ENCODE measurements at regions not wholly inside any gene's neighbourhood (a gene's known extent, or its start where the extent isn't known, plus 50 kb on each side); places are given as distances from the start of the nearest gene placed in this dataset.

DNA sequence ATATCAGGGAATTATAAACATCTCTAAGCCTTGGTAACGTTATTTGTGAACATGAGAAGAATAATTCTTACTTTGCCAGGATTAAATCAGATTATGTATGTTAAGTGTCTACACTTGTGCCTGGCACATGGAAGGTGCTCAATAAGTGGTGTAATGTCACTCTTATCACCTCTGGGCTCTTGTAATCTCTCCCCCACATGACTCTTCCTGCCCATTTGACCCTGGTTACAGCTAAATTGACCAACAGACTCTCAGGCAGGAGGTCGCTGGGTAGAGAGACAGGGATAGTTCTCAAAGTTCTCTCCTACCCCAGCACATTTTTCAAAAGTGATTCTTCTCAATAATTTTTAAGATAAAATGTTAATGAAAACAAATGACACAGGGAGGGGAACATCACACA is 137.8 kb upstream of the FRMD6 start:
- Histone ChIP-seq H3K4me1 (peaks cover 0 to 11% (median 0%) of the 10 kb centered on the region in 12 donors), H3K9me3 (no peaks in the 10 kb centered on the region), H3K4me3 (no peak overlapping the region), H3K36me3 (no peaks in the 10 kb centered on the region), H3K27ac (no peak overlapping the region), H3K27me3 (no peaks in the 10 kb centered on the region)
- WGBS, 4 donors: 72 to 79% (median 73%) methylated on average over 2 of the region's 2 CpGs
- DNase-seq (no peak), ATAC-seq (no peak)
- no peak for TF ChIP-seq POLR2A (IDR thresholded peaks at IDR 0.05)
- TF ChIP-seq, protein P1, sequence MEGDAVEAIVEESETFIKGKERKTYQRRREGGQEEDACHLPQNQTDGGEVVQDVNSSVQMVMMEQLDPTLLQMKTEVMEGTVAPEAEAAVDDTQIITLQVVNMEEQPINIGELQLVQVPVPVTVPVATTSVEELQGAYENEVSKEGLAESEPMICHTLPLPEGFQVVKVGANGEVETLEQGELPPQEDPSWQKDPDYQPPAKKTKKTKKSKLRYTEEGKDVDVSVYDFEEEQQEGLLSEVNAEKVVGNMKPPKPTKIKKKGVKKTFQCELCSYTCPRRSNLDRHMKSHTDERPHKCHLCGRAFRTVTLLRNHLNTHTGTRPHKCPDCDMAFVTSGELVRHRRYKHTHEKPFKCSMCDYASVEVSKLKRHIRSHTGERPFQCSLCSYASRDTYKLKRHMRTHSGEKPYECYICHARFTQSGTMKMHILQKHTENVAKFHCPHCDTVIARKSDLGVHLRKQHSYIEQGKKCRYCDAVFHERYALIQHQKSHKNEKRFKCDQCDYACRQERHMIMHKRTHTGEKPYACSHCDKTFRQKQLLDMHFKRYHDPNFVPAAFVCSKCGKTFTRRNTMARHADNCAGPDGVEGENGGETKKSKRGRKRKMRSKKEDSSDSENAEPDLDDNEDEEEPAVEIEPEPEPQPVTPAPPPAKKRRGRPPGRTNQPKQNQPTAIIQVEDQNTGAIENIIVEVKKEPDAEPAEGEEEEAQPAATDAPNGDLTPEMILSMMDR (IDR thresholded peaks at IDR 0.05): no peak
- intact Hi-C loops (cut with DNase I): no loop called here

DNA sequence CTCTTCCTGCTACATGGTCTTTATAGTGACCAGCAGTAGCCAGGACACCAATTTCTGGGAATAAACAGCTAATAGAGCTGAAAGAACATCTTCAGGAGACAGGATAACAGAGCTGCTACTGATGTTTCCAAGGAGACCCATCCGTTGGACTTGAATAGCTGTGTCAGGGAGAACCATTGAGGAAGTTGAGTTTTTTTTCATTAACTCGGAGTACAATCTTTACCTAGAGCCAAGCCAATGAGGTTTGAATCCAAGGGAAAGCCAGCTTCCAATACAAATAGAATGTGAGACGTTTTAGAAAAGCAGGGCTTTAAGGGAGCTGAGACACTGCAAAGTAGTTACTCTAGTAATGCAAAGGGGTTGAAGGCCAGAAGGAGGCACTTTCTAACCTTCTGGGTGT is 136.1 kb upstream of the FRMD6 start:
- no peaks in the 10 kb centered on the region for H3K36me3 ChIP-seq
- H3K27ac ChIP-seq: no peak overlapping the region
- no peak overlapping the region for H3K4me3 ChIP-seq
- no peaks in the 10 kb centered on the region for H3K27me3 ChIP-seq
- TF ChIP-seq POLR2A (IDR thresholded peaks at IDR 0.05): no peak
- no peak for ATAC-seq
- H3K9me3 ChIP-seq: no peaks in the 10 kb centered on the region
- no peak for DNase-seq
- intact Hi-C loops (cut with DNase I): no loop called here
- peaks cover 0 to 11% (median 0%) of the 10 kb centered on the region in 12 donors for H3K4me1 ChIP-seq
- WGBS, 4 donors: 79 to 82% (median 80%) methylated on average over 3 of the region's 3 CpGs

DNA sequence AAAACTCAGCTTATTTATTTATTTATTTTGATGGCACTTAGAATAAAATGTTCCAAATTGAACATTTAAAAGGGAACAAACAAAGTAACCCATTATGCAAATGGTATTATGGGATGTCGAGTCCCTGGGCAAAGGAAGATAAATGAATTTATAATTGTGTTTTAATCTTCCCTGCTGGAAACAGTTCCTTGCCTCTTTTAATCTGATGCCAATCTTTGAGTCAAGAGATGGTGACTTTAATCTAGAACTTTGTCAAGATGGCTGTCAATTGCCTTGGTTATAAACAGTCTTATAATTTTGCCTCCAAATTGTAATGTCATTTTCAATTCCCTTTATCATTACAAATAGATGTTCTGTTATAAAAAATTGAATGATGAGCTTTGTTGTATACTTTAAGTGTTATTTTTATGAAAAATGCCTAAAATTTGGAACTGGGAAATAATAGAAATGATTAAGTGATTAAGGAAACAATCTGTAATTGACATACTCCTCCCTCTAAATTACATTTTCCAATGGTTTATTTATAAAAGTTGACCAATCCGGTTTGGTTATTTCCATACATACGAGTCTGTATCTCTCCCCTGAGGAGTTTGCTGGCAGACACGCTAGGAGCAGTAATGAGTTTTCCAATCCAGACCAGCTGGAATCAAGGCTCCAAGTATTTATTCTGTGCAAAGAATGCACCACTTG is 134.9 kb upstream of the FRMD6 start:
- intact Hi-C loops (cut with DNase I): no loop called here
- peak in 1 of 5 donors; percentile 35 for DNase-seq
- H3K4me1 ChIP-seq: peaks cover 0 to 11% (median 0%) of the 10 kb centered on the region in 12 donors
- 49 to 58% (median 50%) methylated on average over 4 of the region's 4 CpGs for WGBS, 4 donors
- ATAC-seq: peak in 1 of 4 donors; percentile 47
- no peak overlapping the region for H3K27ac ChIP-seq
- H3K9me3 ChIP-seq: no peaks in the 10 kb centered on the region
- no peak overlapping the region for H3K4me3 ChIP-seq
- no peak for TF ChIP-seq POLR2A (IDR thresholded peaks at IDR 0.05)
- TF ChIP-seq, protein P1 (IDR thresholded peaks at IDR 0.05): no peak
- no peaks in the 10 kb centered on the region for H3K36me3 ChIP-seq
- no peaks in the 10 kb centered on the region for H3K27me3 ChIP-seq

DNA sequence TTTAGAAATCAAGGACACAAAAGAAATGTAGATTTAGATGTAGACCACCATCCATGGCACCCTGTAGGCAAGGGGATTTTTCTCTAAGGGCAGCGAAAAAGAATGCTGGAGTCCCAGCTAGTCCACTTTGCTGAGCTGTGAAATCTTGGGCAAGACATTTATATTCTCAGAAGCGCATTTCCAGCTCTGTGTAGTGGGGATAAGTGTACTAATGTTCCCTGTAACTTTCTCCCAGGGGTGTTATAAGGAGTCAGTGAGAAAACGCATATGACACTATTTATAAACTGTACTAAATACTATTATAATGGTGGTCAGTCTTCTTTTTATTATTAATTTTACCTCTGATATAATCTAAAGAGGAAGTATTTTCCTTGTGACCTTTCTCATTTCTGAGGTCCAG is 133.4 kb upstream of the FRMD6 start:
- H3K9me3 ChIP-seq: peaks cover 0 to 9% (median 0%) of the 10 kb centered on the region in 12 donors
- H3K36me3 ChIP-seq: no peaks in the 10 kb centered on the region
- no peak overlapping the region for H3K4me3 ChIP-seq
- WGBS, 4 donors: 71 to 80% (median 76%) methylated on average over 3 of the region's 3 CpGs
- no peak overlapping the region for H3K27ac ChIP-seq
- peaks cover 0 to 11% (median 0%) of the 10 kb centered on the region in 12 donors for H3K4me1 ChIP-seq
- H3K27me3 ChIP-seq: no peaks in the 10 kb centered on the region
- no peak for TF ChIP-seq POLR2A (IDR thresholded peaks at IDR 0.05)
- TF ChIP-seq, protein P1 (IDR thresholded peaks at IDR 0.05): no peak
- ATAC-seq (no peak), DNase-seq (no peak)
- intact Hi-C loops (cut with DNase I): no loop called here

DNA sequence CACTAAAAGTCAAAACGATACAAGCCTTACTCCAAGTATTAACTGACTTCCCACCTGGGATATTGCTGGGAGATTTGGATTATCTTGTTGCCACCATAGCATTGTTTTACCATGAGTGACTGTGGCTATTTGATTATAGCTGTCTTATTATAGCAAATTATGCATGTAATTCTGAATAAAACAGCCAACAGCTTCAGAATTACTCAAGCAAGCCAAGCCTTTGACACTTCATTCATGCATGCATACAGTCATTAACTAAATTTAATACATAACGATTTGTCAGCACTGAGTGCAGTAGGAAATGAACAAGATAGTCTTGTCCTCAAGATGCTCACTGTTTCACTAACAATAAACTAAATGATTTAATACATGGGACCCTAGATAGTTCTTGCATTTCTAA is 133.0 kb upstream of the FRMD6 start:
- WGBS, 4 donors: 67 to 81% (median 78%) methylated on average over 2 of the region's 2 CpGs
- Histone ChIP-seq H3K36me3 (no peaks in the 10 kb centered on the region), H3K9me3 (peaks cover 0 to 9% (median 0%) of the 10 kb centered on the region in 12 donors), H3K27ac (no peak overlapping the region), H3K27me3 (no peaks in the 10 kb centered on the region), H3K4me3 (no peak overlapping the region), H3K4me1 (peaks cover 0 to 11% (median 0%) of the 10 kb centered on the region in 12 donors)
- DNase-seq (no peak), ATAC-seq (no peak)
- TF ChIP-seq, protein P1 (IDR thresholded peaks at IDR 0.05): no peak
- no peak for TF ChIP-seq POLR2A (IDR thresholded peaks at IDR 0.05)
- intact Hi-C loops (cut with DNase I): no loop called here

Measured in heart left ventricle (tissue), 16 donors.